Smooth muscle cell (in vitro differentiated cells): ENCODE measurements at regions not wholly inside any gene's neighbourhood (a gene's known extent, or its start where the extent isn't known, plus 50 kb on each side); places are given as distances from the start of the nearest gene placed in this dataset.

Experiments used
- DNase-seq: peaks from one replicate; lab custom pipeline; 2025; ENCODE audit not compliant: unreplicated experiment; lab: John Stamatoyannopoulos, UW
- H2AFZ ChIP-seq: fragments of 200-600 bp; sonication (generic); 2 replicates; pipeline ENCODE4 v1.6.0; 2016; ENCODE audit warnings: antibody characterized with exemption, low read depth, mild to moderate bottlenecking
- H3F3A ChIP-seq: fragments of 200-600 bp; sonication (generic); 2 replicates; pipeline ENCODE4 v1.6.0; 2017; ENCODE audit warnings: antibody characterized with exemption, low read depth
- H3K27ac ChIP-seq: fragments of 200-600 bp; sonication (generic); 2 replicates; pipeline ENCODE4 v1.5.1; 2016; ENCODE audit warnings: low read depth, mild to moderate bottlenecking
- H3K27me3 ChIP-seq: fragments of 200-600 bp; sonication (generic); 2 replicates; pipeline ENCODE4 v1.6.1; 2016; ENCODE audit warnings: low read depth, mild to moderate bottlenecking
- H3K36me3 ChIP-seq: fragments of 200-600 bp; sonication (generic); 2 replicates; pipeline ENCODE4 v1.5.1; 2016; ENCODE audit warnings: low read depth
- H3K4me1 ChIP-seq: fragments of 200-600 bp; sonication (generic); 2 replicates; pipeline ENCODE4 v1.5.1; 2016; ENCODE audit warnings: low read depth
- H3K4me2 ChIP-seq: fragments of 200-600 bp; sonication (generic); 2 replicates; pipeline ENCODE4 v1.6.0; 2016; ENCODE audit warnings: mild to moderate bottlenecking
- H3K4me3 ChIP-seq: fragments of 200-600 bp; sonication (generic); 2 replicates; pipeline ENCODE4 v1.5.1; 2016; ENCODE audit warnings: mild to moderate bottlenecking
- H3K79me2 ChIP-seq: fragments of 200-600 bp; sonication (generic); 2 replicates; pipeline ENCODE4 v1.6.0; 2016; ENCODE audit warnings: low read depth, mild to moderate bottlenecking
- H3K9ac ChIP-seq: fragments of 200-600 bp; sonication (generic); 2 replicates; pipeline ENCODE4 v1.6.0; 2016; ENCODE audit warnings: low read depth
- H3K9me3 ChIP-seq: fragments of 200-600 bp; sonication (generic); replicated peaks from 2 replicates; pipeline ENCODE4 v1.5.1; 2016; ENCODE audit warnings: low read depth
- H4K20me1 ChIP-seq: fragments of 200-600 bp; sonication (generic); 2 replicates; pipeline ENCODE4 v1.6.0; 2016; ENCODE audit warnings: low read depth
- CTCF ChIP-seq: fragments of 200-600 bp; sonication (generic); IDR thresholded peaks from 2 replicates; pipeline ENCODE4 v1.5.1; 2017; ENCODE audit warnings: borderline replicate concordance, mild to moderate bottlenecking, antibody characterized with exemption; ENCODE audit not compliant: insufficient read depth, poor library complexity, severe bottlenecking
- WGBS: methylation state at CpG from one replicate; pipeline ENCODE4 v1.1.7; 2016; ENCODE audit warnings: low lambda C conversion rate; 5-methylcytosine and 5-hydroxymethylcytosine counted together

- no peak overlapping the region for H3K9ac ChIP-seq
- H3F3A ChIP-seq: no peaks in the 10 kb centered on the region
- H4K20me1 ChIP-seq: no peaks in the 10 kb centered on the region
- no peaks in the 10 kb centered on the region for H3K9me3 ChIP-seq
- no peak overlapping the region for H3K4me2 ChIP-seq
- H2AFZ ChIP-seq: no peak overlapping the region
- H3K4me3 ChIP-seq: no peak overlapping the region
- TF ChIP-seq CTCF: no peak
- no peaks in the 10 kb centered on the region for H3K79me2 ChIP-seq
- H3K27me3 ChIP-seq: no peaks in the 10 kb centered on the region
- WGBS: 90% methylated on average over 31 of the region's 34 CpGs
- H3K27ac ChIP-seq: no peak overlapping the region
- no peak for DNase-seq
- no peaks in the 10 kb centered on the region for H3K36me3 ChIP-seq
- no peaks in the 10 kb centered on the region for H3K4me1 ChIP-seq
Measured at GRCh38 chr4:3823496-3824341, 57.5 kb downstream of the ADRA2C start.

GRCh38 chr4:3824521-3825270 is 58.5 kb downstream of the ADRA2C start:
- H3K4me3 ChIP-seq: no peak overlapping the region
- TF ChIP-seq CTCF: no peak
- no peak for DNase-seq
- no peaks in the 10 kb centered on the region for H3K36me3 ChIP-seq
- H3K9me3 ChIP-seq: no peaks in the 10 kb centered on the region
- no peaks in the 10 kb centered on the region for H3F3A ChIP-seq
- H3K4me2 ChIP-seq: no peak overlapping the region
- peaks cover 2% of the 10 kb centered on the region for H3K4me1 ChIP-seq
- WGBS: 94% methylated on average over 19 of the region's 19 CpGs
- no peak overlapping the region for H3K9ac ChIP-seq
- H4K20me1 ChIP-seq: no peaks in the 10 kb centered on the region
- H3K27me3 ChIP-seq: no peaks in the 10 kb centered on the region
- H2AFZ ChIP-seq: no peak overlapping the region
- H3K27ac ChIP-seq: no peak overlapping the region
- H3K79me2 ChIP-seq: no peaks in the 10 kb centered on the region

- H3K4me2 ChIP-seq: no peak overlapping the region
- H3K79me2 ChIP-seq: no peaks in the 10 kb centered on the region
- no peak for DNase-seq
- no peak for TF ChIP-seq CTCF
- H2AFZ ChIP-seq: no peak overlapping the region
- no peak overlapping the region for H3K4me3 ChIP-seq
- H3K9me3 ChIP-seq: no peaks in the 10 kb centered on the region
- H4K20me1 ChIP-seq: no peaks in the 10 kb centered on the region
- 90% methylated on average over 11 of the region's 11 CpGs for WGBS
- peaks cover 8% of the 10 kb centered on the region for H3K4me1 ChIP-seq
- H3K36me3 ChIP-seq: no peaks in the 10 kb centered on the region
- H3K27me3 ChIP-seq: no peaks in the 10 kb centered on the region
- H3F3A ChIP-seq: no peaks in the 10 kb centered on the region
- H3K27ac ChIP-seq: no peak overlapping the region
- H3K9ac ChIP-seq: no peak overlapping the region
Measured at GRCh38 chr4:3825530-3825929, 59.3 kb downstream of the ADRA2C start.
